ENCODE measurements at regions not wholly inside any gene's neighbourhood (a gene's known extent, or its start where the extent isn't known, plus 50 kb on each side); places are given as distances from the start of the nearest gene placed in this dataset.

- no peak for TF ChIP-seq POLR2A (IDR thresholded peaks at IDR 0.05)
- TF ChIP-seq, protein P1, sequence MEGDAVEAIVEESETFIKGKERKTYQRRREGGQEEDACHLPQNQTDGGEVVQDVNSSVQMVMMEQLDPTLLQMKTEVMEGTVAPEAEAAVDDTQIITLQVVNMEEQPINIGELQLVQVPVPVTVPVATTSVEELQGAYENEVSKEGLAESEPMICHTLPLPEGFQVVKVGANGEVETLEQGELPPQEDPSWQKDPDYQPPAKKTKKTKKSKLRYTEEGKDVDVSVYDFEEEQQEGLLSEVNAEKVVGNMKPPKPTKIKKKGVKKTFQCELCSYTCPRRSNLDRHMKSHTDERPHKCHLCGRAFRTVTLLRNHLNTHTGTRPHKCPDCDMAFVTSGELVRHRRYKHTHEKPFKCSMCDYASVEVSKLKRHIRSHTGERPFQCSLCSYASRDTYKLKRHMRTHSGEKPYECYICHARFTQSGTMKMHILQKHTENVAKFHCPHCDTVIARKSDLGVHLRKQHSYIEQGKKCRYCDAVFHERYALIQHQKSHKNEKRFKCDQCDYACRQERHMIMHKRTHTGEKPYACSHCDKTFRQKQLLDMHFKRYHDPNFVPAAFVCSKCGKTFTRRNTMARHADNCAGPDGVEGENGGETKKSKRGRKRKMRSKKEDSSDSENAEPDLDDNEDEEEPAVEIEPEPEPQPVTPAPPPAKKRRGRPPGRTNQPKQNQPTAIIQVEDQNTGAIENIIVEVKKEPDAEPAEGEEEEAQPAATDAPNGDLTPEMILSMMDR (IDR thresholded peaks at IDR 0.05), result no peak
These were observed 240.2 kb upstream of the SEMA6A start for GRCh38 chr5:116814626-116815385.

Data from Peyer's patch (tissue), 4 donors.